ENCODE measurements at regions not wholly inside any gene's neighbourhood (a gene's known extent, or its start where the extent isn't known, plus 50 kb on each side); places are given as distances from the start of the nearest gene placed in this dataset.

DNA sequence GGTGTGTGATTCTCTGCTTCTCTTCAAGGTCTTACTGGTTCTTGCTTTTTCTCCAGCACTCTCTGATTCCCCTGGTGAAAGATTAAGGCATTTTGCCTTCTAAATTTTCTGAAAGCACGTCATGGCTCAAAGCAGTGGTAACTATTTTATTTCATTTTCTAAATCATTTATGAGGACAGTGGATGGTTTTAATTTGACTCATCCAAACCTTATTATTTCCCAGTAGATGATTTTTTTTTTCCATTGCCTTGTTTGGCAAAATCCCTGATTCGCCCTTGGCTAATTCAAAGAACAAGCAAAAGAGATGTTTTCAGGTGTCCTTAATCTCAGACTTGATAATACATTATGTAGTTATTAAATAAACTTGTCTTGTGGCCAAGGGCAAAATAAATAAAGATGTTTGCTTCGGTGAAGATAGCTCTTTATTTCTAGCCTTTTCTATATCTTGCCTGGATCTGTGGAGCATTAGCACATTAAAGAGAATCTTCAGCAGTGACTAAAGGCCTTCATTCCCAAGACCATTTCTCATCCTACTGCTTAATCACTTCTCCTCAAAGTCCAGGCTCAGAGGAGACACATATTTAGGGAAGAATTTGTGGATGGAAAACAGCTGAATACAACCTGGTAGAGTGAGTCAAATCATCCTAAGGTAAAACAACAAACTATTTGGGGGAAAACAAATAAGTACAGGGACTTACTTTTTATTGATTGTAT lies 359.8 kb downstream of the DUSP10 start:
- H3K36me3 ChIP-seq (replicated peaks in 1 of 2; ENCODE audit: control insufficient read depth in 1 of 2, insufficient read depth in 2 of 2, low read length in 2 of 2), result no peaks in the 10 kb centered on the region
- H2AFZ ChIP-seq (ENCODE audit: insufficient read depth, low read depth, low read length, poor library complexity, severe bottlenecking), result no peak overlapping the region
- H3K9ac ChIP-seq (ENCODE audit: insufficient read depth, low read length, poor library complexity, severe bottlenecking), result no peak overlapping the region
- DNase-seq, result no peak
- H3K27me3 ChIP-seq (ENCODE audit: control insufficient read depth in 2 of 2, insufficient read depth in 2 of 2, low read length in 2 of 2), result no peaks in the 10 kb centered on the region
- Mint-ChIP-seq H3K27me3 (ENCODE audit: low read depth in 3 of 3) (peaks cover 0 to 4% (median 0%) of the 10 kb centered on the region in 3 donors), H3K27ac (no peak overlapping the region), H3K4me3 (no peak overlapping the region), H3K4me1 (no peaks in the 10 kb centered on the region), H3K36me3 (no peaks in the 10 kb centered on the region), H3K9me3 (peaks cover 0 to 4% (median 2%) of the 10 kb centered on the region in 7 donors)
- no CpG with 5 or more reads among the region's 3 CpGs for WGBS (ENCODE audit: insufficient coverage)
- H3K4me2 ChIP-seq (replicated peaks; ENCODE audit: extremely low read depth, low read length, poor library complexity, severe bottlenecking), result no peak overlapping the region
- H3K4me3 ChIP-seq (replicated peaks in 1 of 3; ENCODE audit: low read depth in 2 of 3, low read length in 3 of 3), result no peak overlapping the region
- H4K20me1 ChIP-seq (ENCODE audit: insufficient read depth, low read length), result no peaks in the 10 kb centered on the region
- H3K9me3 ChIP-seq (replicated peaks in 1 of 2; ENCODE audit: control insufficient read depth in 1 of 2, insufficient read depth in 1 of 2, low read length in 2 of 2), result no peaks in the 10 kb centered on the region
- H3K27ac ChIP-seq (ENCODE audit: low read depth in 1 of 2, low read length in 2 of 2), result no peak overlapping the region
- TF ChIP-seq, protein P1, sequence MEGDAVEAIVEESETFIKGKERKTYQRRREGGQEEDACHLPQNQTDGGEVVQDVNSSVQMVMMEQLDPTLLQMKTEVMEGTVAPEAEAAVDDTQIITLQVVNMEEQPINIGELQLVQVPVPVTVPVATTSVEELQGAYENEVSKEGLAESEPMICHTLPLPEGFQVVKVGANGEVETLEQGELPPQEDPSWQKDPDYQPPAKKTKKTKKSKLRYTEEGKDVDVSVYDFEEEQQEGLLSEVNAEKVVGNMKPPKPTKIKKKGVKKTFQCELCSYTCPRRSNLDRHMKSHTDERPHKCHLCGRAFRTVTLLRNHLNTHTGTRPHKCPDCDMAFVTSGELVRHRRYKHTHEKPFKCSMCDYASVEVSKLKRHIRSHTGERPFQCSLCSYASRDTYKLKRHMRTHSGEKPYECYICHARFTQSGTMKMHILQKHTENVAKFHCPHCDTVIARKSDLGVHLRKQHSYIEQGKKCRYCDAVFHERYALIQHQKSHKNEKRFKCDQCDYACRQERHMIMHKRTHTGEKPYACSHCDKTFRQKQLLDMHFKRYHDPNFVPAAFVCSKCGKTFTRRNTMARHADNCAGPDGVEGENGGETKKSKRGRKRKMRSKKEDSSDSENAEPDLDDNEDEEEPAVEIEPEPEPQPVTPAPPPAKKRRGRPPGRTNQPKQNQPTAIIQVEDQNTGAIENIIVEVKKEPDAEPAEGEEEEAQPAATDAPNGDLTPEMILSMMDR (IDR thresholded peaks at IDR 0.05), result no peak
- no peaks in the 10 kb centered on the region for H3K4me1 ChIP-seq (ENCODE audit: control insufficient read depth in 1 of 2, insufficient read depth in 2 of 2, low read length in 2 of 2)
- H3K79me2 ChIP-seq (ENCODE audit: insufficient read depth, low read length), result no peaks in the 10 kb centered on the region
- intact Hi-C loops (cut with micrococcal nuclease), result no loop called here

DNA sequence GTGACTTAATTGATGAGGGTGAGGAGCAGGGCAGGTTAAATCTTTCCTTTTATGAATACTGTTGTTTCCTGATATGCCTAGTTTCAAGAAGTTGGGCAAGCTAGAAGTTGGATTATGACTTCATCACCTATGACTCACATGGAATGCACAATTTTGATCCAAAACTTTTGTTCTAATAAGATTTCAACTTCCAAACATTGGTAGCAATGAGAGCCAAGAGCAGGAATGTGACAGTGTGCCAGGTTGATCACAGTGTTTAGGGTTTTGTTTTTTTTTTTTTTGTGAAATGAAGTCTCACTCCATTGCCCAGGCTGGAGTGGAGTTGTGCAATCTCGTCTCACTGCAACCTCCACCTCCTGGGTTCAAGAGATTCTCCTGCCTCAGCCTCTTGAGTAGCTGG lies 349.4 kb downstream of the DUSP10 start:
- H3K27ac ChIP-seq (ENCODE audit: low read depth in 1 of 2, low read length in 2 of 2), result no peak overlapping the region
- no peak for DNase-seq
- no peaks in the 10 kb centered on the region for H3K79me2 ChIP-seq (ENCODE audit: insufficient read depth, low read length)
- no CpG with 5 or more reads among the region's 1 CpG for WGBS (ENCODE audit: insufficient coverage)
- H3K9ac ChIP-seq (ENCODE audit: insufficient read depth, low read length, poor library complexity, severe bottlenecking), result no peak overlapping the region
- H3K27me3 ChIP-seq (ENCODE audit: control insufficient read depth in 2 of 2, insufficient read depth in 2 of 2, low read length in 2 of 2), result no peaks in the 10 kb centered on the region
- no peak overlapping the region for H3K4me3 ChIP-seq (replicated peaks in 1 of 3; ENCODE audit: low read depth in 2 of 3, low read length in 3 of 3)
- Mint-ChIP-seq H3K4me1 (no peaks in the 10 kb centered on the region), H3K4me3 (no peak overlapping the region), H3K27me3 (ENCODE audit: low read depth in 3 of 3) (no peaks in the 10 kb centered on the region), H3K27ac (no peak overlapping the region), H3K36me3 (no peaks in the 10 kb centered on the region), H3K9me3 (peaks cover 8 to 28% (median 18%) of the 10 kb centered on the region in 7 donors)
- H4K20me1 ChIP-seq (ENCODE audit: insufficient read depth, low read length), result no peaks in the 10 kb centered on the region
- TF ChIP-seq, protein P1 (IDR thresholded peaks at IDR 0.05), result no peak
- H3K9me3 ChIP-seq (replicated peaks in 1 of 2; ENCODE audit: control insufficient read depth in 1 of 2, insufficient read depth in 1 of 2, low read length in 2 of 2), result peaks cover 7 to 11% of the 10 kb centered on the region in 2 donors
- no peaks in the 10 kb centered on the region for H3K36me3 ChIP-seq (replicated peaks in 1 of 2; ENCODE audit: control insufficient read depth in 1 of 2, insufficient read depth in 2 of 2, low read length in 2 of 2)
- no peaks in the 10 kb centered on the region for H3K4me1 ChIP-seq (ENCODE audit: control insufficient read depth in 1 of 2, insufficient read depth in 2 of 2, low read length in 2 of 2)
- intact Hi-C loops (cut with micrococcal nuclease), result no loop called here
- no peak overlapping the region for H2AFZ ChIP-seq (ENCODE audit: insufficient read depth, low read depth, low read length, poor library complexity, severe bottlenecking)
- no peak overlapping the region for H3K4me2 ChIP-seq (replicated peaks; ENCODE audit: extremely low read depth, low read length, poor library complexity, severe bottlenecking)

All from CD14-positive monocyte (primary cell).